ENCODE measurements at regions not wholly inside any gene's neighbourhood (a gene's known extent, or its start where the extent isn't known, plus 50 kb on each side); places are given as distances from the start of the nearest gene placed in this dataset.
"Not testable (repeated sequence)": the region's sequence is repeated elsewhere in the genome, so short reads cannot be mapped to it uniquely, and the experiment has no call there.

DNA sequence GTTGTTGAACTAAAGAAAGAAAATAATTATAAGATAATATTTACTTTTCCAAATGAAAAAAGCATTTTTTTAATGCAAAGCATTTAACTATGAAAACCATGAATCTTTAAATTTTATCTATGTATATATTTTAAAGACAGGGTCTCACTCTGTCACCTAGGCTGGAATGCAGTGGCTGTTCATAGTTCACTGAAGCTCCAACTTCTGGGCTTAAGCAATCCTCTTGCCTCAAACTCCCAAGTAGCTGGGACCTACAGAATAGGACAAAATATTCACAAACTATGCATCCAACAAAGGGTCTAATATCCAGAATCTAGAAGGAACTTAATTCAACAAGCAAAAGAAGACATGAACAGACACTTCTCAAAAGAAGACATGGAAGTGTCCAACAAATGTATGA, 55.9 kb upstream of the ALB start:
- no peak for DNase-seq

DNA sequence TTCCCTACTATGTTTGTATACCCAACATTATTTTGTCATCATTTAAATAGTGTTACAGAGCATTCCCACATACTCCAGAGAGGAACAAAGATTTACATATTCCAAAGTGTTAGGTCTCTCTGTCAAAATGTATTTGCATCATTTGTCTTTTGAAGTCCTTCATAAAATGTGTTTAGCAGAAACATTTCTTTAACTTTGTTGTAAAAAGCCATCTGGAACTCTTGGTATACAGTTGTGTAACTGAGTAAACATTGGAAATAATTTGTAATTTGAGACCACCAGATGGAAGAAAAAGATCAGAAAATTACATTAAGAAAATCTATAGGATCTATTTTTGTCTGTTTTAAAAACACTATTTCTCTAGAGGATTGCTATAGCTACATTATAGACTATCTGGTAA, 56.6 kb upstream of the ALB start:
- DNase-seq = no peak

DNA sequence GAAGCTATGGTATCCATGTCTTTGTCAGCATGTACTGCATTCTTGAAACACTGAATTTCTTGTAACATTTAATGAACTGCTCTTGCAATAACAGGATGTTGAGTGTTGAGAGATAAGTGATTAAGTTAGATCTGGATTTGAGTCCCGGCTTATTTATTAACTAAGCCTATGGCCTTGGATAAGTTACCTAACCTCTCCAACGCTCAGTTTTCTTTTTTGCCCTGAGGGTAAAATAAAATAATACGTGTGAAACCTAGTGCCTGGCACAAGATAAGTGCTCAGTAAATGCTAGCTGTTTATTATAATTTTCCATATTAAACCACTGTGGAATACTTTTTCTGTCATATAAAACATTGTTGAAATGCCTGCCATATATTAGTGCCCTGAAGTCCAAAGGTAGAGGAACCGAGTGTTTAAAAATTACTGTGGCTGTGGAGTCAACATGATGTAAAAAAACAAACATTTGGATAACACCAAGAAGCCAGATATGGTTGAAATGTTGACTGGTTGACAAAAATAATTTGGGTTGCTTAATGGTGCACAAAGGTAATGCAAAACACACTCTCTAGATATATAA, 58.6 kb upstream of the ALB start:
- no peak for DNase-seq

DNA sequence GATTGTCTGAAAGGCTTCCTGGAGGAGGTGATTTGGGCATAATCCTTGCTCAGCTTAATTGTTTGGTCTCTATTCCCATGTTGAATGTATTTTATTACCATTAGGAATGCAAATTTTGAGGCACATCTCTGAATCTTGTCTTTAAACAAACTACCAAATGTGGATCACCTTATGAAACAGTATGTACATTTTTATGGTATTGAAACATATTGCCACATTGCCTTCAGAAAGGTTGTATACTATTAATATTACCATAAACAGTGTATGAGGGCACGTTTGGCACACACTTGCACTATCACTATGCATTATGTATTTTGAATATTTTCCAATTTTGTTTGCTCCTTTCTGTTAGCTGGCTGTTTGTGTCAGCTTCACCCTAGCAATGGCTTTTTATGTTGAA, 60.0 kb upstream of the ALB start:
- no peak for DNase-seq

DNA sequence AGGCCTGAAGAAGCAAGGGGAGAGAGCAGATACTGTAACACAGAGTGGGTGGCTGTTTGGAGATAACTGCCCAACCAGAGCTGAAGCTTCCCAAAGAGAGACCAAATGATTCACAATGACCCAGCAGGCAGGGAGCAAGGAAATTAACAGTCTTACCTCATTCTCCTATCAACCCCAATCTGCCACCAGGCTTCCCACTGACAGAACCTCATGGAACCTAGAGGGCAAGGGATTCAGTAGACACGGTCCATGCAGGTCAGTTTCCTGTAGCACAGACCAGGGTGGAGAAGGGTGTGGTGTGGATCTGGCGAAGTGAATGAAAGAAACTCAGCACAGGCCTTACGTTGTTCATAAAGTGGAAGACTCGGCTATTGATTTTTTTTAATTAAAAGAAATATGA, 60.7 kb upstream of the ALB start:
- DNase-seq = no peak

DNA sequence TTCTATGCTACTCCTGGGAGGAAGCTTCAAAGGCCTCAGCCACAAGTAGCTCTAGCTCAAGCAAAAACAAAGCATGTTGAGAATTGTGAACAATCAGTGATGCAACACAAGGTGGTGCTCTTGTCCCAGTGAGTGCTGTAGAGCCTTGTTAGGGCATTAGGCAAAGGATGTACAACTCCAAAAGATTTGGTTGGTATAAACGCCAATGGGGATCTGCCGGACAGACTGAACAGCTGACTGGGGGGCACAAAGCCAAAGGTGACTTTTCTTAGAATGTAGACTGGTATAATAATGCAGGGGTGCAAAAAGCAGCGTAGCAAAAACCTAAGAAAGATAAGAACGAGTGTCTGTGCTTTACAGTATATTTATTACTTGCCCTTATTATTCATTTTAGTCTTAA, 62.6 kb upstream of the ALB start:
- DNase-seq = peak; percentile 84

DNA sequence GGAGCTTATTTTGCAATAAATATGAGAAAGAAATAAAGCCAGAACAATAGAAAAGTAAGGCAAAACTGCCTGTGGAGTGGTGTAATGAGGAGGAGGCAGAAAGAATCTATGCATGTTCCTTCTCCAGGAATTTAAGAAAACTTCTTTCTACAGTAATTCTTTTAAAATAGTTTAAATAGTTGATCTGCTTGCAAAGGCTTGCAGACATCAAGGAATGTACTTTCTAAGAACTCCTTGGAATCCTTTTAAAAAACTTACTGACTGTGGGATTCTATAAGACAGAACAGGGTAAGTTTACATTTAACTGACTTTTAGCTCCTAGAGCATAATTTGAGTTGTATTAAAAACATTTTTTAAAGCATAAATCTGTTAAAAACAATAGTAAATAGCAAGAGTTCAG, 63.2 kb upstream of the ALB start:
- no peak for DNase-seq

DNA sequence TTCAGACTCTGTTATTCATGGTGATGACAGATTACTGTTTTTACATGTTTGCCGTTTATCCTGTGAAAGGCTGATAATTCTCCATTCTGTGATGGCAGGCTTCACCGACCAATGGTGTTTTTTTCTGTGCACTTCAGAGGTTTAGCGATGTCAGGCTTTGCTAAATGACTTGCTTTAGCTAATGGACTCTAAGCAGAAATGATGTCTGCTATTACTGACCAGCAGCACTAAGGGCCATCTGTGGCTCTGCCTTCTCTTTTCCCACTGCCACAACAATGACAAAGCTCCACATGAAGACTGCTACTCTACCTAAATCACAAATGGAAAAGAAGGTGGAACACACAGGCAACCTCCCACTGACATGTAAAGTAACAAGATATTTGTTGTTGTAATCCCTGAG, 68.4 kb upstream of the ALB start:
- DNase-seq = no peak

DNA sequence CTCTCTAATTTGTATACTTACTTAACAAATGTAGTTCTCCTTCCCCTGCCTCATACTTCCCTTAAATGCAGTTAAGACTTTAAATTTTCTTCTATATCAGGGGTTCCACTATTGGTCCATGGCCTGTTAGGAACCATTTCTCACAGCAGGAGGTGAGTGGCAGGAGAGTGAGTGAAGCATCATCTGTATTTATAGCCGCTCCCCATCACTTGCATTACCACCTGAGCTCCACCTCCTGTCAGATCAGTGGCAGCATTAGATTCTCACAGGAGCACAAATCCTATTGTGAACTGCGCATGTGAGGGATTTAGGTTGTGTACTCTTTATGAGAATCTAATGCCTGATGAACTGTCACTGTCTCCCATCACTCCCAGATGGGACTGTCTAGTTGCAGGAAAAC, 72.1 kb upstream of the ALB start:
- DNase-seq = not testable (repeated sequence)

DNA sequence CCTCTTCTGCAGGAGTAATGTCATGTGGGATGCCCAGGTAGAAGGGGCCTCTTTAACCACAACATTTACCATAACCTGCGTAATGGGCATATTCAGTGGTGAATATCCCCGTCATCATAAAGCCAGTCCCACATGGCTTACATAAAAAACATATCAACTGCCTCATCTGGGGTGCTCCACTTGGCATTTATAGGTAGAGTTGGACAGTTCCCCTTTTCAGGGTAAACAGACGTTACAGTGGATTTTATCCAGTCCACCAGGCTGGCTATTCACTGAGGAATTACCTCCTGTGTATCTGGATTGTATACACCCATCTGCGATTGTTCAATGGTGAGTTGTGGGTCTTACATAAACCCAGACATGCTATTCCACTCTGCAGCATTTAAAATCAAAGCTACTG, 70.7 kb upstream of the ANKRD17 start:
- DNase-seq = no peak

DNA sequence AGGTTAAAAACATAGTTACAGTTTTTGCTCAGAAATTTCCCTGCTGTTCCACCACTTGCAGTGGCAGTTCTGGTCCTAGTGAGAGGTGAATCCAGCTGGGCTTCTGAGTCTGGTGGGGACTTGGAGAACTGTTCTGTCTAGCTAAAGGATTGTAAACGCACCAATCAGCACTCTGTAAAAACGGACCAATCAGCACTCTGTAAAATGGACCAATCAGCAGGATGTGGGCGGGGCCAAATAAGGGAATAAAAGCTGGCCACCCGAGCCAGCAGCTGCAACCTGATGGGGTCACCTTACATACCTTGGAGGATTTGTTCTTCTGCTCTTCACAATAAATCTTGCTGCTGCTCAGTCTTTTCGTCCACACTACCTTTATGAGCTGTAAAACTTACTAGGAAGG, 67.2 kb upstream of the ANKRD17 start:
- not testable (repeated sequence) for DNase-seq

DNA sequence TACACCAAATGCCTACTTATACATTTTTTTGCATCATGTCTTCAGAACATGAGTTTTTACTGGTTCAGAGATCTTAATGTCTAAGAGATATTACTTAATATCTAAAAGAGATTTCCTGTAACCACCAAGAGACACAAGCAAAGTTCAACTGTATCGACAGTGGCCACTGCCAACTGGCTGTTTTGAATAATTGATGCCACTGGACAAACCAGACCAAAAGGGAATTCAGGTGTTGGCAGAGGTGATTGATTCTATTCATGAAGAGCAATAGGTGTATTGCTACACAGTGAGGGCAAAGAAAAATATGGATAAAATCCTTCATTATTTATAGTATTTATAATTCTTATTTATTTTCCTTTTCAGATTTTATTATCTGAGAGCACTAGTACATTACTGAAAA, 58.5 kb upstream of the ANKRD17 start:
- no peak for DNase-seq

DNA sequence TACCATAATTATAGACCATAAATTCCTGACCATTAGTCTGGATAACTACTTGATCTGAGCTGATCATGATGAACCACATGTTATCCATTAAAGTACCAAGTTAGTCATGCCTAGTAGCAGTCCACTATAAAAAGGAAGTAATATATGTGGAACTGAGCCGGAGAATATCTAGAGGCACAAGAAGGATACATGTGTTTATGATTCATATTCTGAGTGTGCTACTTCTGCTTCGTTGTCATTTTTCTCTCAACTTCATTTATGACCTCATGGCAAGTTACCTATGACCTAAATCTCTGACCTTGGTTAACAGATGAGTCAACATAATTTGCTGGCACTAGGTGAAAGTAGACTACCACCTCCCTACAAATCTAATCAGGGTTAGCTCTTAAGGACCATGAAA, 56.5 kb upstream of the ANKRD17 start:
- DNase-seq = no peak

DNA sequence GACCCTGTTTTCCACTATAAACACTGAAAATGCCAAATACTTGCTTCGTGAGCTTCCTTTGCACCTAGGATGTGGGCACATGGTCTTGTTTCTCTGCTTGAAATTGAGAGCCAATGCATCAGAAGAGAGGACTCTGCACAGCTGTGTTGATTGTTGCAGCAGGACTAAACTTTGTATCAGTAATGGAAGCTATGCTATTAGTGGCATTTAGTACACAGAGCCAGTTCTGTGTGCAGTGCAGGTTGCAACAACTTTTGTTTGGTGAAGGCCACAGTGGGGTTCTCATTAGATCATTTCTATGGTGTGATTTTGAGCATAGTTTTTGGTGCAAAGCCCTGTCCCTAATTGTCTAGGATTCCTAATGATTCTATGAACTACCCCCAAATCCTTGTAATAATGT, 54.4 kb upstream of the ANKRD17 start:
- DNase-seq = no peak

DNA sequence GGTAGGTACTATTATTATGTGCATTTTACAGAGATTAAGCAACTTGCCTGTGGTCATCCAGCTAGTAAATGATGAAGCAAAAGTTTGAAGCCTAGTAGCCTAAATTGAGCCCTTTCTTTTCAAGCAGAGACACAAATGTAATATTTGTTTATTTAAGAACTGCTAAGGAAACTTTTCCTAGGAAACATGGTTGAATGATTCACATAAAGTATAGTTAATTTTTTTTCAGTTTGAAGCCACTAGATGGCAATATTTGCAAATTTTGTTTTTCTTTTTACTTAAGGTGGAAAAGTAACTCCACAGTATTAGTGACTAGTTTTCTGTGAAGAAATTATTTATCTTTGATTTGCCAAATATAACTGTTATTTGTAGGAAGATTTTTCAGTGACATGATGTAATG, 52.8 kb upstream of the ANKRD17 start:
- peak; percentile 35 for DNase-seq

DNA sequence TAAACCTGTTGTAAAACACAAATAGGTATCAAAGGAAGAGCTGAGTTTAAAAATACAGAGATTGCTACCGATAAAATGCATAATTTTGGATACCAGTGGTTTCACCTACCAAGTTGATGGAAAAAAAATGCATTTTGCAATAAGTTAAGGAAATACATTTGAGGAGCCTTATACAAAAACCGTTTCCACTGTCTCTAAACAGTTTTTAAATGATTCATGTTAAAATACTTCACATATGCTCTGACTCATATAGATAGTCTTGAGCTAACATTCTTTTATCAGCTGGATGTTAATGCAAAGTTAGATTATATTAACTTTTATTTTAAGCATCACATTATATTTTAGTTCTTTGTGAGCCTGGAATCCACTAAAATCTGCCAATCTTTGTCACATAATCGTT, 50.6 kb upstream of the ANKRD17 start:
- DNase-seq = no peak
